ENCODE measurements at regions not wholly inside any gene's neighbourhood (a gene's known extent, or its start where the extent isn't known, plus 50 kb on each side); places are given as distances from the start of the nearest gene placed in this dataset.

DNA sequence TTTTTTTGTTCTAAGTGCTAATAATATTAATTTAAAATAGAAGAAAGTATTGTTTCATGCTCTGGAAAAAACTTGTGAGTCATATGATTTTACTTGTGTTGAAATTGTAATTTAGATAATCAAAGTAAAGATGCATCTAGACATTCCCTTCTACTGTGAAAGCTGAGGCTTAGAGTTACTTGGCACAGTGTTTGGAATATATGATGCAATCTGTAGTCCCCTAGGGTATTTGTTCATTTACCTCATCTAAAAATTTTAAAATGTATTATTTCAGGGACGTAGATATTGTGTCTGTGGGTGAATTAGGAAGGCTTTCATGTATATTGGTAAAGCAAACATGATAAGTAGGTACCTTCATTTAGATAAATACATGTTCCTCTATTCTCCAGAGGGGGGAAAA, 793.5 kb upstream of the CNTN5 start:
- TF ChIP-seq, protein P1, sequence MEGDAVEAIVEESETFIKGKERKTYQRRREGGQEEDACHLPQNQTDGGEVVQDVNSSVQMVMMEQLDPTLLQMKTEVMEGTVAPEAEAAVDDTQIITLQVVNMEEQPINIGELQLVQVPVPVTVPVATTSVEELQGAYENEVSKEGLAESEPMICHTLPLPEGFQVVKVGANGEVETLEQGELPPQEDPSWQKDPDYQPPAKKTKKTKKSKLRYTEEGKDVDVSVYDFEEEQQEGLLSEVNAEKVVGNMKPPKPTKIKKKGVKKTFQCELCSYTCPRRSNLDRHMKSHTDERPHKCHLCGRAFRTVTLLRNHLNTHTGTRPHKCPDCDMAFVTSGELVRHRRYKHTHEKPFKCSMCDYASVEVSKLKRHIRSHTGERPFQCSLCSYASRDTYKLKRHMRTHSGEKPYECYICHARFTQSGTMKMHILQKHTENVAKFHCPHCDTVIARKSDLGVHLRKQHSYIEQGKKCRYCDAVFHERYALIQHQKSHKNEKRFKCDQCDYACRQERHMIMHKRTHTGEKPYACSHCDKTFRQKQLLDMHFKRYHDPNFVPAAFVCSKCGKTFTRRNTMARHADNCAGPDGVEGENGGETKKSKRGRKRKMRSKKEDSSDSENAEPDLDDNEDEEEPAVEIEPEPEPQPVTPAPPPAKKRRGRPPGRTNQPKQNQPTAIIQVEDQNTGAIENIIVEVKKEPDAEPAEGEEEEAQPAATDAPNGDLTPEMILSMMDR (conservative IDR thresholded peaks at IDR 0.05; ENCODE audit: low read depth, low read length): no peak
- TF ChIP-seq EZH2 (IDR thresholded peaks at IDR 0.05; ENCODE audit: borderline replicate concordance, low read depth, low read length, poor library complexity, severe bottlenecking): no peak

Data from A673 (cell line).